Uterus (tissue), 3 donors: ENCODE measurements at regions not wholly inside any gene's neighbourhood (a gene's known extent, or its start where the extent isn't known, plus 50 kb on each side); places are given as distances from the start of the nearest gene placed in this dataset.

Experiments used
- DNase-seq, 2 donors: peaks; one replicate each; pipeline ENCODE4 v3.0.0-alpha.2; 2019 to 2020
- H3K27ac ChIP-seq, 2 donors: fragments of 200-600 bp; sonication (generic); 1 replicate in 1 of 2; 2 replicates in 1 of 2; pipeline ENCODE4 v1.5.1; 2016 to 2018
- H3K27me3 ChIP-seq, 2 donors: fragments of 200-600 bp; sonication (generic); one replicate each; pipeline ENCODE4 v1.5.1; 2018 to 2019; ENCODE audit warnings: control low read depth in 1 of 2
- H3K36me3 ChIP-seq, 2 donors: fragments of 200-600 bp; sonication (generic); one replicate each; pipeline ENCODE4 v1.5.1; 2019; ENCODE audit warnings: control low read depth in 1 of 2
- H3K4me1 ChIP-seq, 2 donors: fragments of 200-600 bp; sonication (generic); one replicate each; pipeline ENCODE4 v1.5.1; 2018 to 2019; ENCODE audit warnings: control low read depth in 1 of 2
- H3K4me3 ChIP-seq, 2 donors: fragments of 200-600 bp; sonication (generic); 1 replicate in 1 of 2; 2 replicates in 1 of 2; pipeline ENCODE4 v1.5.1; 2018 to 2019; ENCODE audit warnings: mild to moderate bottlenecking in 1 of 2
- H3K9me3 ChIP-seq, 2 donors: fragments of 200-600 bp; sonication (generic); one replicate each; pipeline ENCODE4 v1.5.1; 2019; ENCODE audit warnings: control low read depth in 1 of 2
- CTCF ChIP-seq, 4 experiments: fragments of 200-600 bp in 2 of 4; fragments of 450-650 bp in 2 of 4; sonication (generic) in 2 of 4; IDR thresholded peaks; one replicate each; pipeline ENCODE4 v1.5.1; 2016 to 2019; ENCODE audit warnings: antibody characterized with exemption in 4 of 4, mild to moderate bottlenecking in 2 of 4, moderate library complexity in 1 of 4
- POLR2A ChIP-seq, 2 donors: fragments of 450-650 bp; IDR thresholded peaks; one replicate each; pipeline ENCODE4 v1.6.1; 2016; ENCODE audit warnings: antibody characterized with exemption in 2 of 2, mild to moderate bottlenecking in 1 of 2, moderate library complexity in 1 of 2
- intact Hi-C: fragments of 100-400 bp; cut with DNase I; formaldehyde crosslinking; loops from one replicate; pipeline ENCODE4 v1.15.1; 2023; ENCODE audit warnings: low total_unique reads
- donor health status: DM: yes; HTN: yes; CAD: no.

GRCh38 chr18:61236356-61237057, 96.7 kb upstream of the CDH20 start:
- Histone ChIP-seq H3K27me3 (no peaks in the 10 kb centered on the region), H3K36me3 (no peaks in the 10 kb centered on the region), H3K4me1 (no peaks in the 10 kb centered on the region), H3K27ac (no peak overlapping the region), H3K9me3 (no peaks in the 10 kb centered on the region), H3K4me3 (no peak overlapping the region)
- intact Hi-C loops = no loop called here
- TF ChIP-seq POLR2A (IDR thresholded peaks at IDR 0.05) (no peak), CTCF (IDR thresholded peaks at IDR 0.05) (no peak)
- no peak for DNase-seq

- intact Hi-C loops = no loop called here
- no peak for DNase-seq
- Histone ChIP-seq H3K4me1 (no peaks in the 10 kb centered on the region), H3K27me3 (no peaks in the 10 kb centered on the region), H3K4me3 (no peak overlapping the region), H3K36me3 (no peaks in the 10 kb centered on the region), H3K27ac (no peak overlapping the region), H3K9me3 (no peaks in the 10 kb centered on the region)
- TF ChIP-seq CTCF (IDR thresholded peaks at IDR 0.05) (no peak), POLR2A (IDR thresholded peaks at IDR 0.05) (no peak)
Observed at GRCh38 chr18:61237529-61237928, 95.7 kb upstream of the CDH20 start.

- no peaks in the 10 kb centered on the region for H3K9me3 ChIP-seq
- H3K4me1 ChIP-seq = no peaks in the 10 kb centered on the region
- no peaks in the 10 kb centered on the region for H3K36me3 ChIP-seq
- no peak overlapping the region for H3K4me3 ChIP-seq
- no peak overlapping the region for H3K27ac ChIP-seq
- DNase-seq = no peak
- TF ChIP-seq POLR2A (IDR thresholded peaks at IDR 0.05) (no peak), CTCF (IDR thresholded peaks at IDR 0.05) (no peak)
- H3K27me3 ChIP-seq = no peaks in the 10 kb centered on the region
- intact Hi-C loops = no loop called here
Observed at GRCh38 chr18:61239051-61239450, 94.2 kb upstream of the CDH20 start.

- Histone ChIP-seq H3K36me3 (no peaks in the 10 kb centered on the region), H3K27me3 (no peaks in the 10 kb centered on the region), H3K27ac (no peak overlapping the region), H3K4me3 (no peak overlapping the region), H3K4me1 (no peaks in the 10 kb centered on the region), H3K9me3 (no peaks in the 10 kb centered on the region)
- TF ChIP-seq CTCF (IDR thresholded peaks at IDR 0.05) (no peak), POLR2A (IDR thresholded peaks at IDR 0.05) (no peak)
- no peak for DNase-seq
- intact Hi-C loops = no loop called here
Observed at GRCh38 chr18:61241260-61241853, 91.9 kb upstream of the CDH20 start.

GRCh38 chr18:61244632-61245031, 88.6 kb upstream of the CDH20 start:
- intact Hi-C loops = no loop called here

More at GRCh38 chr18:61244632-61245031, 88.6 kb upstream of the CDH20 start:
- Histone ChIP-seq H3K27ac (no peak overlapping the region), H3K27me3 (no peaks in the 10 kb centered on the region), H3K4me1 (no peaks in the 10 kb centered on the region), H3K4me3 (no peak overlapping the region), H3K9me3 (no peaks in the 10 kb centered on the region), H3K36me3 (no peaks in the 10 kb centered on the region)
- no peak for DNase-seq
- TF ChIP-seq CTCF (IDR thresholded peaks at IDR 0.05) (no peak), POLR2A (IDR thresholded peaks at IDR 0.05) (no peak)
